ENCODE measurements at regions not wholly inside any gene's neighbourhood (a gene's known extent, or its start where the extent isn't known, plus 50 kb on each side); places are given as distances from the start of the nearest gene placed in this dataset.
A peak's percentile ranks its signal among the peaks of the same experiment; 100 is the strongest.

DNA sequence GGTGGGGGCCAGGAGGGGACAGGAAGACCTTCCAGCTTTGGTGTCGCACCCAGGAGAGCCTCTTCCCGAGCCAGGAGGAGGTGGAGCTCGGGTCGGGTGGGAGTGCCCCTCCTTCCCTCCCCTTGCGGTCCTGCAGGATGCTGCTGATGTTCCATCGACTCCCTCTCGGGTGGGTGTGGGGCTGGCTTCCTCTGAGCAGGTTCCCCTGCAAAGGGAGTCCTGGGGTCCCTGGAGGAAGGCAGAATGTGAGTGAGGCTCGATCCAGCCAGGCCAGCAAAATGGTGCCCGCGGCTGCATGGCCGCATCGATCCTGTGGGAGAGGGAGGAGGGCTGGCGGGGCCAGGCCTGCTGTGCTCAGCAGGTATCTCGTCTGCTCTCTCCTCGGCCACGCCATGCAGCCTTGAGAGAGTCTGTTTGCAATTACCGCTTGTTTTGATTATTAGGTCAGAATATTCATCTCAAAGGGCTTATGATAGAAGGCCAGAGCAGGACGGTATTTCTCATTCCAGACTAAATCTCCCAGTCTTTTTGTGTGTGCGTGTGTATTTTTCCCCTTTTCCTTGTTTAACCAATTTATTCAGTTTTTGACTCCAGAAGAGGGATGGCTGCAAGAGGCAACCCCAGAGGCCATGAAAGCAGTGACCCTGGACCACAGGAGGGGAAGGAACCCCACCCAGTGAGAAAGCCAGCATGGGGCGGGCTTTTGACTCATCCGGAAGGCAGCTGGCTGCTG lies 137.3 kb upstream of the ZMIZ1 start:
- Mint-ChIP-seq H3K27ac (no peak overlapping the region), H3K27me3 (no peaks in the 10 kb centered on the region), H3K9me3 (ENCODE audit: low read depth) (no peaks in the 10 kb centered on the region), H3K4me3 (no peak overlapping the region), H3K4me1 (no peaks in the 10 kb centered on the region), H3K36me3 (ENCODE audit: low read depth) (no peaks in the 10 kb centered on the region)
- ATAC-seq = no peak
- ChIA-PET POLR2A (no interaction called here), CTCF (no interaction called here)
- intact Hi-C loops (cut with DNase I, micrococcal nuclease) = no loop called here
- no peak for DNase-seq

DNA sequence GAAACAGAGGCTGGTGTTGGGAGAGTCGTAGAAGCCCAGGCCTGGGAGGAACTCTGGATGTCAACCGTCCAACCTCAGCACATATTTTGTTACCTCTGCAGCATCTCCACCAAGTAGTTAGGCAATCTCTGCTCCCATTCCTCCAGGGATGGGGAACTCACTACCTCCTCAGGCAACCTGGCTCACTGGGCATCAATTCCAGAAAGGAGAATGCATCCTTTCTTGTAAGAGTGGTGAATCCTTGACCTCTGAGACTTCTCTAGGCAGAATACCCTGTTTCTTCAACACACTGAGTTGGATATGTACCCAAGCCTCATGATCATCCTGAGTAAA lies 136.7 kb upstream of the ZMIZ1 start:
- Mint-ChIP-seq H3K36me3 (ENCODE audit: low read depth) (no peaks in the 10 kb centered on the region), H3K27ac (no peak overlapping the region), H3K4me1 (no peaks in the 10 kb centered on the region), H3K9me3 (ENCODE audit: low read depth) (no peaks in the 10 kb centered on the region), H3K4me3 (no peak overlapping the region), H3K27me3 (no peaks in the 10 kb centered on the region)
- DNase-seq (no peak), ATAC-seq (no peak)
- POLR2A ChIA-PET = no interaction called here
- CTCF ChIA-PET = no interaction called here
- intact Hi-C loops (cut with DNase I, micrococcal nuclease) = no loop called here

DNA sequence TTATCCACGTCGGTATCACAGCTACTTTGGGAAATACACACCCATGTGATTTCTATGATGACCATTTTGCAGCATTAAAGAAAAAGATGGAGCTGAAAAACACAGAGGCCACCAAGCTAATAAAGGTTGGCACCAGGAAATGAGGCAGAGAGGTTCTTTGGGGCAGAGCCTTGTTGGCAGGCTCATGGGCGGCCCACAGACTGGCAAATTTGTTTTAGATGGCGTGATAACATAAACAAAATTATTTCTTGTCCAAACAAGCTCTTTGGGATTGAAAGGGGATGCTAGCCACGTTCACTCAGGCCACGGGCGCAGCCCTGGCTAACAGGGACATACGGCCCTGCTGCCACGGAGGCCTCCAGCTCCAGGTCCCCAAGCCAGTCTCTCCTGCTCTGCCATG lies 135.9 kb upstream of the ZMIZ1 start:
- Mint-ChIP-seq H3K9me3 (ENCODE audit: low read depth) (no peaks in the 10 kb centered on the region), H3K27me3 (no peaks in the 10 kb centered on the region), H3K36me3 (ENCODE audit: low read depth) (no peaks in the 10 kb centered on the region), H3K27ac (no peak overlapping the region), H3K4me3 (no peak overlapping the region), H3K4me1 (peaks cover 2% of the 10 kb centered on the region)
- POLR2A ChIA-PET = no interaction called here
- CTCF ChIA-PET = no interaction called here
- intact Hi-C loops (cut with DNase I, micrococcal nuclease) = no loop called here
- DNase-seq (no peak), ATAC-seq (no peak)

DNA sequence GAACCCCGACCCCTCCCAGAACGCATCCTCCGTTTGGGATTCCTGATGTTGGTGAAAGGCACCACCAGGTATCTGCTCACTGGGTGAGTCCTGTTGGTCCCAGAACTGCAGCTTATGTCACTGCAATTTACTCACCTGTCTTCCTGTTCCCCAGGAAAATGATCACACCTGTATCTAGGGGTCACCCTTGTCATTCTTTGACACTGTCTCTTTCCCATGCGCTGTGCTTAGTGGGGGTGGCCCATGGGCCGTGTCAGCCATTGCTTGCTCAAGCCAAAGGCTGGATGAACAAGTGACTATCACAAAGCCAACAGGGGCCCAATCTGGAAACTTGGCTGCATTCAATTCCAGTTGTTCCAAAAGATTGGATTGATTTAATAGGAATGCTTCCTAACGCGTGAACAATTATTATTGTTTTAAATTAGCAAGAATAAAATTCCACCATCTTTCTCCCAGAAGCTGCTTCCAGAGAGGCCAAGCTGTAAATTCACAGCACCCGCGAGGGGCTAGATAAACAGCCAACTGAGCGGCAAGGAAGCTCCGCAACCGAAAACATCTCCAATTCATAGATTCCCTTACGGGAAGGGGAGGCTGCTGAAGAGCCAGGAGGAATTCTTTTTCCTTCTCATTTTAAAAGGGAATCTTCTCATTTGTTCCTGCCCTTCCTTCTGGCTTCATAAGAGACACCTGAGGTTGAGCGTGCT lies 134.8 kb upstream of the ZMIZ1 start:
- DNase-seq (no peak), ATAC-seq (no peak)
- no peaks in the 10 kb centered on the region for H3K27me3 Mint-ChIP-seq
- H3K27ac Mint-ChIP-seq = no peak overlapping the region
- peaks cover 2% of the 10 kb centered on the region for H3K4me1 Mint-ChIP-seq
- no peak overlapping the region for H3K4me3 Mint-ChIP-seq
- no peaks in the 10 kb centered on the region for H3K9me3 Mint-ChIP-seq (ENCODE audit: low read depth)
- ChIA-PET CTCF (no interaction called here), POLR2A (no interaction called here)
- H3K36me3 Mint-ChIP-seq (ENCODE audit: low read depth) = no peaks in the 10 kb centered on the region
- intact Hi-C loops (cut with DNase I, micrococcal nuclease) = no loop called here

DNA sequence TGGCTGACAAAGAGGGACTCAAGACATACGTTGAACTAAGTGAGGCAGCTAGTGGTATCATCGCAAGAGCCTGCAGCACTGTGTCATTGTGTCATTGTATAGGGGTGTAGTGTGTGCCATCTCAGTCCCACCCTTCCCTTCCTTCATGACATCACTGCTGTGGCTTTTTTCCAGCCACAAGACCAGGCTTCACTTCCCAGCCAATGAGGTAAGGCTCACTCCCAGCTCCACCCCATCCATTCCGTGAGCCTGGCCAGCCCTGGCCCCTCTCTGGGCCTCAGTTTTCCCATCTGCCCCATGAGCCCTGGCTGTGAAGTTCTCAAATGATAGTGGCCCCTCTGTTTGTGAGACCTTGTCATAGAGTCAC lies 134.3 kb upstream of the ZMIZ1 start:
- Mint-ChIP-seq H3K4me3 (no peak overlapping the region), H3K36me3 (ENCODE audit: low read depth) (no peaks in the 10 kb centered on the region), H3K27ac (no peak overlapping the region), H3K4me1 (peaks cover 2% of the 10 kb centered on the region), H3K27me3 (no peaks in the 10 kb centered on the region), H3K9me3 (ENCODE audit: low read depth) (no peaks in the 10 kb centered on the region)
- ATAC-seq = no peak
- no peak for DNase-seq
- ChIA-PET POLR2A (no interaction called here), CTCF (no interaction called here)
- intact Hi-C loops (cut with DNase I, micrococcal nuclease) = no loop called here

DNA sequence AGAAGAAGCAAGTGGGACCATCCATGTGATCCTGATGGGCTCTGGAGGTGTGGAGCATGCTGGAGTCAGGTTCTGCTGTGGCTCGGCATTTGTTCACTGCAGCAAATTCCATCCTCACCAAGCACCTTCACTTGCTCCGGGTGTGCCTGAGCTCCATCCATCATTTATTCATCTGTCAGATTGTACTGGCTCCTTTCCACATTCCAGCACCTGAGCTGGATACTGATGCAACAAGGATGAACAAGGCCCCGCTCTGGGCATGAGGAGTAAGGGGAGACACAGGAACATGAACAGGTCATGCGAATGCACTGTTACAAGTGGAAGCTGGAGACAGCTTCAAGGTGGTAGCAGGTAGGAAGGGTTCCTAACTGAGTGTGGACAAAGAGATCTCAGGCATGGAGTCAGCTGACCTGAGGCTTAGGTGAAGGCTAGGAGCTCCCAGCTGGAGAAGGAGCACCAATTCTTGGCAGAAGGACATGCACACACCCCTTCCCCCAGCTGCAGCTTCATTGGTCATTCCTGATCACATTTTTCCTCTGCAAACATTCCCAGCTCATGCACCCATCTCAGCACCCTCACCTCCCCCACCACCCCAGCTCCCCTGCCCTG lies 133.7 kb upstream of the ZMIZ1 start:
- POLR2A ChIA-PET = no interaction called here
- Mint-ChIP-seq H3K36me3 (ENCODE audit: low read depth) (no peaks in the 10 kb centered on the region), H3K27ac (no peak overlapping the region), H3K9me3 (ENCODE audit: low read depth) (no peaks in the 10 kb centered on the region), H3K4me3 (no peak overlapping the region), H3K4me1 (peaks cover 2% of the 10 kb centered on the region), H3K27me3 (no peaks in the 10 kb centered on the region)
- ATAC-seq (no peak), DNase-seq (no peak)
- CTCF ChIA-PET = interaction anchor here (0.8 kb wide), 1 partner anchor 260 kb away, joined by 4 read pairs; no protein-coding TSS in a partner anchor
- intact Hi-C loops (cut with DNase I, micrococcal nuclease) = no loop called here

DNA sequence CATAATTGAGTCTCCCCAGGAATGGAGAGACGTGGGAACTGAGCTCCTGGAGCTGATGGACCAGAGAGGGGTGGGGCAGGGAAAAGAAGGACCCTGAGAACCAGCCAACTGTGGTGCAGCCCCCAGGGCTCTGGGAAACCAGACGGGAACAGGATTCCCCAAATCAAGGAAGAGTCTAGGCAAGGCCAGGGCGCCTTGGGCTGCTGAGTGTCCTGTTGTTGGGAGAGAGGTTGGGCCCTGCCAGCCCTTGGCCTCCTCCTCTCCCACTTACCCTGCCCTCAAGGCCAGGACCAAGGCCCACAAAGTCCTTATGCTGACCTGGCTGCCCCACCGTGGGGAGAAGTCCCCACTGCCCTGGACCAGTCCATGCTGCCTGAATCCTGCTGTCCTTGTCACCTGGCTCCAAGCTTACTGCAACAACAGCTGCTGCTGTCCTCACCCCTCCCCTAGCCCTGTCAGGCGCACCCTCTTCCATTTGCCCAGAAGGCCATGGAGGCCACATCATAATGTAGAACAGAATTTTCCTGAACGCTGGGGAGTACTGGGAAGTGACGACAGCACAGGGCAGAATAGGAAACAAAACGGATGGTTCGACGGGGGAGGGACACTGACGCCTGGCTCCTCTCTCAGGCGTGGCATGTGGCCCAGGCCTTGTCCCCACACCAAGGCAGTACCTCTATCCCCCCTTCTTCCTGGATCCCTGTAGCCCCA lies 132.9 kb upstream of the ZMIZ1 start:
- ATAC-seq (no peak), DNase-seq (no peak)
- Mint-ChIP-seq H3K27ac (no peak overlapping the region), H3K4me1 (peaks cover 2% of the 10 kb centered on the region), H3K27me3 (no peaks in the 10 kb centered on the region), H3K4me3 (no peak overlapping the region), H3K36me3 (ENCODE audit: low read depth) (no peaks in the 10 kb centered on the region), H3K9me3 (ENCODE audit: low read depth) (no peaks in the 10 kb centered on the region)
- intact Hi-C loops (cut with DNase I, micrococcal nuclease) = loop anchor here in 1 of 2 experiments (2.0 kb wide), 1 partner anchor 261 kb away; no protein-coding TSS in a partner anchor
- ChIA-PET CTCF (interaction anchor here (0.8 kb wide), 1 partner anchor 259 kb away, joined by 4 read pairs; no protein-coding TSS in a partner anchor), POLR2A (no interaction called here)

DNA sequence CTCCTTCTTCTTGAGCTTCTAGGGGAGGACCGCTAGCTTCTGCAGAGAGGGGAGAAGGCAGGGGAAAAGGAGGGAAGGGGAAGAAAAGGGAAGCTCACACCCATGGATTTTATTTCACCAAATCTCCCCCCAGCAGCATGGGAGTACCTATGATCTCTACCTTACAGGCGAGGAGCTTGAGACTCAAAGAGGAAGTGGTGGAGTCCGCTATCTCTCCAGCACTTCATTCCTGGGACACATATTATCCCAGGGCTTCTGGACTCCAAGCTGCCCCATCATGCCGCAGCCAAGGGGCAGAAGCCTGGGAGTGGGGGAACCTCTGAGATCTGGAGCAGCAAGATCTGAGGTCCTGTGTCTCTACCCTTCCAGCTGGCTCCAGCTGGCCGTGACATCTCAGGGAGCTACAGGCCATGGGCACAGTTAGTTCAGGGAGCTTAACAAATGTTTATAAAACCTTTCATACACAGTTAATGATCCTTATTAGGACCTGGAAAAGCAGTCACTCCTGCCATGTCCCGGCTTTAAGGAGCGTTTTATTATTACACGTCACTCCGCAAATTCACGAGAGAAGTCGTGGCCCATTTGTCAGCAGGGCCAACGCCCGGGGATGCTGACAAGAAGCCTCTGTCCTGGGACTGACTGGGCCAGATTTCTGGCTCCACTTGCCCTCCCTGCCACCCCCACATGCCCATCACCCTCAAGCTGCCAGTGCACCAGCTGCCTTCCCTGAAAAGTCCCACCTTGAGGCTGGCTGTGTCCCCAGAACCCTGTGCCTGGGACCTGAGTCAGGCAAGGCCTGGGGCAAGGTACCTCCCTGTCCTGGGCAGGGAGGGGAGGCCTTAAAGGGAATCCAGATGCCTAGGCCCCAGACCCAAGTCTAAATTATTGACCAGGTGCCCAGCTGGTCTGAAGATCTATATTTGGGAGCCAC lies 132.1 kb upstream of the ZMIZ1 start:
- ChIA-PET POLR2A (no interaction called here), CTCF (interaction anchor here (0.6 kb wide), 1 partner anchor 115 kb away, joined by 3 read pairs; no protein-coding TSS in a partner anchor)
- H3K36me3 Mint-ChIP-seq (ENCODE audit: low read depth) = no peaks in the 10 kb centered on the region
- H3K27ac Mint-ChIP-seq = no peak overlapping the region
- DNase-seq = no peak
- no peak overlapping the region for H3K4me3 Mint-ChIP-seq
- no peaks in the 10 kb centered on the region for H3K9me3 Mint-ChIP-seq (ENCODE audit: low read depth)
- H3K4me1 Mint-ChIP-seq = peaks cover 2% of the 10 kb centered on the region
- no peaks in the 10 kb centered on the region for H3K27me3 Mint-ChIP-seq
- intact Hi-C loops (cut with DNase I, micrococcal nuclease) = loop anchor here in 1 of 2 experiments (2.0 kb wide), 1 partner anchor 260 kb away; no protein-coding TSS in a partner anchor
- no peak for ATAC-seq

DNA sequence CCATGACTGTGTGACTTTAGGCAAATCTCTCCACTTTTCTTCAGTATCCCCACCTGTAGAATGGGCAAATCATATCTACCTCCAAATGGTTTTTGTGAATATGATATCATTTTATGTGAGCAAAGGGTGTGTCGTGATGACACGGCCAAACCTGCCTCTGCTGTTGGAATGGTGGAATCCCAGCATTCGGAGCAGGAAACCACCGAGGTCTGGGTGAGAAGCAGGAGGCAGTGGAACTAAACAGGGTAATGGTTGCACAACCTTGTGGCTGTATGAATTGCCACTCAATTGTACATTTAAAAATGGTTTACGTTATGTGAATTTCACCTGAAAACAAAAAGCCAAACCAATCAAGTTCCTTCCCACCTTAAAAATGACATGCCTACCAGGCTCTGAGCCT lies 131.4 kb upstream of the ZMIZ1 start:
- CTCF ChIA-PET = no interaction called here
- no peak overlapping the region for H3K27ac Mint-ChIP-seq
- POLR2A ChIA-PET = no interaction called here
- no peaks in the 10 kb centered on the region for H3K27me3 Mint-ChIP-seq
- ATAC-seq (no peak), DNase-seq (no peak)
- H3K4me1 Mint-ChIP-seq = peaks cover 2% of the 10 kb centered on the region
- H3K36me3 Mint-ChIP-seq (ENCODE audit: low read depth) = no peaks in the 10 kb centered on the region
- intact Hi-C loops (cut with DNase I, micrococcal nuclease) = loop anchor here in 1 of 2 experiments (2.0 kb wide), 1 partner anchor 259 kb away; no protein-coding TSS in a partner anchor
- no peaks in the 10 kb centered on the region for H3K9me3 Mint-ChIP-seq (ENCODE audit: low read depth)
- H3K4me3 Mint-ChIP-seq = no peak overlapping the region

DNA sequence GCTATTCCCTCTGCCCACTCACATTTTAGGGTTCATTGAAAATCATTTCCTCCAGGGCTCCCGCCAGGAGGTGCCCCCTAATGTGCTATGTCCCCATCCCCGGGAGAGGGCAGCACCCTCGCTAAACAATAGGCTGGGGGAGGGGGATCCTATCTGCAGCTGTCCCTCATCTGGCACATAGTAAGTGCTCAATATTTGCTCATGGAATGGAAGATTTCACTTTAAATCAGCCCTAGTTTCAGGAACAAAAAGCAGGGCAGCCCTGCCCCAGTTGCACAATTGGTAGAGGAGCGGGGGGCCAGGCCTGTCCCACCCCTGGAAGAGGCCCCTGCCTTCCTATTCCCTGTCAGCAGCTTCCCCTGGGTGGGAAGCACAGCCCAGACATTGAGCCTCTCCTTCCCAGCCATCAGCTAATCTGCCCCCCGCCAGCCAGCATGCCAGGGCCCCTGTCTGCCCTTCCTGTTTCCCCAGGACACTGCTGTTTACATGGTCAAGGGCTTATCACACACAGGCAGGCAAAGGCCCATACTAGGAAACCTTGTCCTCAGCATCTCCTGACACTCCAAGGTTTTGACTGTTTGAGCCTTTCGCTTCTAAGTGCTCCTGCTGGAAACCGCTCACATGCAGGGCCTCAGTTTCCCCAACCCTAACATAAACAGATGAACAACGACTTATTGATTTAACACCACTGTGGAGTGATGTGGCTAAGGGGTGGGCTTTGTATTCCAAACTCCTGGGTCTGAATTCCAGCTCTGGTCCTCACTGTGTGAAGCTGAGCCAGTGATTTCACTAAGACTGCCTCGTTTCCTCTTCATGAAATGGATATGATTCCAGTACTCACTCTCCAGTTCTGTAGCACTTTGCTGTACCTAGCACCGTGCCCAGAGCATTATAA lies 130.7 kb upstream of the ZMIZ1 start:
- intact Hi-C loops (cut with DNase I, micrococcal nuclease) = loop anchor here in 1 of 2 experiments (2.0 kb wide), 1 partner anchor 259 kb away; no protein-coding TSS in a partner anchor
- Mint-ChIP-seq H3K4me1 (peaks cover 2% of the 10 kb centered on the region), H3K27me3 (no peaks in the 10 kb centered on the region), H3K4me3 (no peak overlapping the region), H3K27ac (no peak overlapping the region), H3K9me3 (ENCODE audit: low read depth) (no peaks in the 10 kb centered on the region), H3K36me3 (ENCODE audit: low read depth) (no peaks in the 10 kb centered on the region)
- ChIA-PET CTCF (no interaction called here), POLR2A (no interaction called here)
- DNase-seq (peak; percentile 37), ATAC-seq (peak; percentile 72)

Data from activated CD4-positive, alpha-beta T cell treated with anti-CD3 and anti-CD28 coated beads for 36 hours (primary cell).